IPS-NIHi7 (cell line): ENCODE measurements at regions not wholly inside any gene's neighbourhood (a gene's known extent, or its start where the extent isn't known, plus 50 kb on each side); places are given as distances from the start of the nearest gene placed in this dataset.
"Not testable (repeated sequence)": the region's sequence is repeated elsewhere in the genome, so short reads cannot be mapped to it uniquely, and the experiment has no call there.

Source experiments
- DNase-seq: peaks from one replicate; pipeline ENCODE4 v3.0.0; 2012; ENCODE audit warnings: mixed read lengths; ENCODE audit errors: extremely low spot score

DNA sequence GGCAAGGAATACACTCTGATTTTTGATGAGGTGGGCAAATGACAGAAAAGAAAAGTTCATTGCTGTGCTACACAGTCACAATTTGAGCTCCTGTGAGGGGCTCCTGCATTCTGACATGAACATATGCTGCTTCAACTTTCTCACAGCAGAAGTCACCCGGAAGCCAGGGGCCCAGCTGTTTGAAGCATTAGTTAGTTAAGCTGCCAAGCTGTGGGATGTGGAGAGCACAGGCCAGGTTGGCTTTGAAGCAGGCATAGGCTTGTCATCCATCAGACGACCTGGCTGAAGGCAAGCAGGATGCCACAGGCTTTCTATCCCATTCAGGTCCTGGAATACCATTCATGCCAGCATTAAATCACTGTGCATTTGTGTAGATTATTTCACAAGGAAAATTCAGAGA is 63.1 kb downstream of the MTNR1B start:
- DNase-seq, result no peak

DNA sequence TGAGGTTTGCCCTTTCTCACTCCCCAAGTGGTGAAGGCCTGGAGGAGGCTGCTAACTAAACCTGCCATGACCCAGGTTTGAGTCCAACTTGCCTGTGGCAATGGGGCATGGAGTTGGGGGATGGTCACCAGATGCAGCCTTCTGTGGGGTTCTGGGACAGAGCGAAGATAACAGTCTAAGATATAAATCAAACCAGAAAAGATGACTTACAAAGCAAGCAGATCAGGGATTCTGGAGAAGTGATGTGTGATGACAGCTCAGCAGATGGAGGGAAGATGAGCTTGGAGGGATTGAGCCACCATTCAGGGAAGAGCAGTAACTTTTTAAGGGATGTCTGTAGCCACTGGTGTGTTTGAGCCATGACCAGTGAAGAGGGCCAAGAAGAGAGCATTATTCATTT is 63.6 kb downstream of the MTNR1B start:
- no peak for DNase-seq

DNA sequence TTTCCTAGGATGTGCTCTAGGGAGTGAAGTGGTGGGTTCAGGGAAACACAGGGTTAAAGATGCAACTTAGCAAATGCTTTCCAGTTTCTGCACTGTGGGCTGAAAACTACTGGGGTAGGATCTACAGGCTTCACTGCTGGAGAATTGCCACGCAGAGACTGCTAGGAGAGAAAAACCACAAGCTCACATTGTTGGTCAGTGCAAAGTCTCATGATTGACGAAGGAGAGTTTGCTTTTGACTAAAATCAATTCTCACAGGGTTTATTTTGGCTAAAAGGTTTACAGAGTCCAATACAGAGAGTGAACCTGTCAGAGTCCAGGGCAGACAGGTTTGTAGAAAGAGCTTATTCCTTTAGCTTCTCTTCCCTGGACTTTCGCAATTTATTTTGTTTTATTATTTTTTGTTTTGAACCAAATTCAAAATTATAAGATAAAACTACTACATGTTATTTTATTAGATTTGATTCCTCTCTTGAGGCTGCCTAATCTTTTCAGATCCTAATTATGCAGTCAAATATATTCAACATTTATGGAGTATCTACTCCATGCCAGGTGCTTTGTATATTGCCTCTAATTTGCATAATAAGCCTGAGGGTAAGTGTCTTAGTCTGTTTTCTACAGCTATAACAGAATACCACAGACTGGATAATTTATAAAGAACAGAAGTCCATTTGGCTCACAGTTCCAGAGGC is 64.7 kb downstream of the MTNR1B start:
- no peak for DNase-seq

DNA sequence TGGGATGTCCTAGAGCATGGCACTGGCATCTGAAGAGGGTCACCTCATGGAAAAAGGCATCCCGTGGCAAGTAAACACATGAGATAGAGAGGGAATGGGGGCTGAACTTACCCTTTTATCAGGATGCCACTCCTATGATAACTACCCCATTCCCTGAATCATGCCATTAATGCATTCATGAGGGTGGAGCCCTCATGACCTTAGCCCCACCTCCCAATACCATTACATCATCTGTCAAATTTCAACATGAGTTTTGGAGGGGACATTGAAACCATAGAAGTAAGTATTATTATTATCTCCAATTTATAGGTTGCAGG is 65.2 kb downstream of the MTNR1B start:
- DNase-seq, result no peak

- DNase-seq, result no peak
Observed at GRCh38 chr11:93038521-93038920, 69.1 kb downstream of the MTNR1B start.

GRCh38 chr11:93039531-93040240 is 70.2 kb downstream of the MTNR1B start:
- DNase-seq, result no peak

- no peak for DNase-seq
Observed at GRCh38 chr11:93041682-93042081, 72.2 kb downstream of the MTNR1B start.

- DNase-seq, result not testable (repeated sequence)
Observed at GRCh38 chr11:93043186-93043585, 73.7 kb downstream of the MTNR1B start.

DNA sequence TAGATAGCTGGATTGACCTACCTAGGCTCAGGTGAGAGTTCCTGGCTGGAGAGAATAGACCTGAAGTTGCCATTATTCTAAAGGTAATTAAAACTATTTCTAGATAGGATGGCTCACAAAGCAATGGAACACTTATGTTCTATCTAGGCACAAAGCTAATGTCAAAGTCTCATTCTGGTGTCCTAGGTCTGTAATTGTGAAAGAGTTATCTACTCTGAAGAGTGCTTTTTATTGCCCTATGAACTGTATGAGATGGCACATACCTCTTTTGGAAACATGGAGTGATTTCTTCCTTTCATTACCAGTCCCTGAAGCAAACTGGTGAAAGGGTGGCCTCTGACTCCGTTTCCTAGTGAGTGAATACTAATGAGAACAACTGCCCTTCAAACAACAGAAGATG is 80.3 kb downstream of the MTNR1B start:
- no peak for DNase-seq

GRCh38 chr11:93051186-93051585 is 81.7 kb downstream of the MTNR1B start:
- DNase-seq, result no peak

GRCh38 chr11:93053864-93054263 is 84.4 kb downstream of the MTNR1B start:
- no peak for DNase-seq

DNA sequence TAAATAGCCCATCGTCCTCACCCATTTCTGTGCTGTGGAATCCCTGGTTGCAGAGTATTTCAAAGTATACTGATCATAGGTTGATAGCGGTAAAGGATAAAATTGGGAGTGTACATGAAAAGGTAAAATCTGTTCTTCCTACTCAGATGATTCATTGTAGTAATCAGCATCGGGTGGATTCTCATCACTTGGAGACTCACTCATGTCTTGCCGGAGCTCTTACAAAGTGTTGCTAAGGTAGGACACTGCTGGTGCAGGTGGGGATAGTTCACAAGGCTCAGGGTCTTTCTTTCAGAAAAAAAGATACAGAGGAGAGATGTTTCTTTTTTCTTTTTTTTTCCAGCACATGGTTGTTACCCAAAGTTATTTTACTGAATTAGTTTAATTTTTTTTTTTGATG is 84.8 kb downstream of the MTNR1B start:
- no peak for DNase-seq

DNA sequence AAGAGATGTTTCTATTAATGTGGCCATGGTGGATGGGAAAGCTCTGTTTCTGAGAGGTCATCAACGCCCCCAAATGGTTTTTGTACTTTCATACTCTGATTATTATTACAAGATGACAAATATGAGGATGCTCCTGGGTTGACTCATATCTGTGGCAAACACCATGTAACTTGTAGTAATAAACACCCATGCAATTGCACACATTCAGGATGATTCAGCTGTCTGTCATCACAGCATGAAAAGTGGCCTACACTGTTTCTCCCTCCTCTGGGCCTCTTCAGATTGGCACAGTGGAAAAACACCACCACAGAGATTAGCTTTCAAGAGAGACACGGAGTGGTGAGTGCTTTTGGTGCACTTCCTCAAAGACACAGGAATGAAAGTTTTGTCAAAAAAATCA is 85.4 kb downstream of the MTNR1B start:
- no peak for DNase-seq

DNA sequence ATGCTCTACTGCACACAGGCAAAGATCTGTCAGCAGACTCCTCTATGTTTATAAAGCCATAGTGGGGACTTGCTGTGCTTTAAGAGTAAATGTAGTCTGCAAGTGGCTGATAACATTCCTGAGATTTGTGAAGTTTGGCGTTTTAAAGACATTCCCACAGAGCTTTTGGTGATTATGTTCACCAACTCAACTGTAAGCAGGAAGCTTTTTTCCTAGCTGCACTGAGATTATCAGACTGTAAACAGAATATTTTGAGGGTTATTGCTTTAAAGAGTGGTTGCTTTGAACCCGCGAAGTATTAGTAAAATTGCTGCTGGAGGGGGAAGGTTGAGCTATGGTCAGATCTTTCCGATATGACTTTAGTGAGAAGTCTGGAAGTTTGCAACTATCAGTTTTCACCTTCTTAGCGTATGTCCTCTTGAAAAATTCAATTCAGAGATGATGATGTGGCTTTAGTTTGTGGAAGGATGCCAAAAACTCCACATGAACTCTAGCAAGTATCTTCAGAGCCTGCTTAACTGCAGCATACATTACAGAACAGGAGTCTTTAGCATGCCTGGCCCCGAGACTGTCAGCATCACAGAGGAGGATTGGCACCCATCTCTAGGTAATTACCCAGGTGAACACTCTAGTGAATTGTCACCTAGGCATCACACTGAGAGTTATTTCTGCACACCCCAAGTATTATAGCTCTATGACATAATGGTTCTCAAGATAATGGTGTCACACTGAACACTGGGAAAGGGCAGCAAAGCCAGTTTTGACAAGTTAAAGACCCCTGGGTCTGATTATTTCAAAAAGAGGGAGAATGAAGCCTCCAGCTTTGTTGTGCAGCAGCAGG is 89.9 kb downstream of the MTNR1B start:
- no peak for DNase-seq

DNA sequence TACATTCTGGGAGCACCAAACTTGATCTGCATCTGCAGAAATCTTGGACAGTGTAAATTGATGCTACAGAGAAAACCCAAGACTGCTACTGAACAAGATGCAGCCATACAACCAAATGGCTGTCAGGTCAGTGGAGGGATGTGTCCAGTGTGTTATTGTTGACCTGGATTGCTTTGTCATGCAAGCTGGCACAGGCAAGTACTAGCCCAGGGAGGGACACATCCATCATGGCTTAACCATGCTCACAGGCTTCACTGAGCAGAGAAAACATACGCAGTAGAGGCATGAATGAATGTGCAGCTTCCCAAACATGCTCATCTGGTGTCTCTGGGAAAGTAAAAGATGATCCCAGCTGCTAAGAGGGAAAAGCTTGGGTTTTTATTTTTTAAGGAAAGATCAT is 93.6 kb downstream of the MTNR1B start:
- no peak for DNase-seq

DNA sequence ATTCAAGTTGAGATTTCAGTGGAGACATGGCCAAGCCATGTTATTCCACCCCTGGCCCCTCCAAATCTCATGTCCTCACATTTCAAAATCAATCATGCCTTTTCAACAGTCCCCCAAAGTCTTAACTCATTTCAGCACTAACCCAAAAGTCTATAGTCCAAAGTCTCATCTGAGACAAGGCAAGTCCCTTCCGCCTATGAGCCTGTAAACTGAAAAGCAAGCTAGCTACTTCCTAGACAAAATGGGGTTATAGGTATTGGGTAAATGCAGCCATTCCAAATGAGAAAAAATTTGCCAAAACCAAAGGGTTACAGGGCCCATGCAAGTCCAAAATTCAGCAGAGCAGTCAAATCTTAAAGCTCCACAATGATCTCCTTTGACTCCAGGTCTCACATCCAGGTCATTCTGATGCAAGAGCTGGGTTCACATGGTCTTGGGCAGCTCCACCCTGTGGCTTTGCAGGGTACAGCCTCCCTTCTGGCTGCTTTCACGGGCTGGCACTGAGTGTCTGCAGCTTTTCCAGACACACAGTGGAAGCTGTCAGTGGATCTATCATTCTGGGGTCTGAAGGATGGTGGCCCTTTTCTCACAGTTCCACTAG is 95.7 kb downstream of the MTNR1B start:
- DNase-seq, result not testable (repeated sequence)

- DNase-seq, result no peak
Observed at GRCh38 chr11:93067881-93068390, 98.5 kb downstream of the MTNR1B start.

- DNase-seq, result peak; percentile 24
Observed at GRCh38 chr11:93072229-93072914, 102.9 kb downstream of the MTNR1B start.

DNA sequence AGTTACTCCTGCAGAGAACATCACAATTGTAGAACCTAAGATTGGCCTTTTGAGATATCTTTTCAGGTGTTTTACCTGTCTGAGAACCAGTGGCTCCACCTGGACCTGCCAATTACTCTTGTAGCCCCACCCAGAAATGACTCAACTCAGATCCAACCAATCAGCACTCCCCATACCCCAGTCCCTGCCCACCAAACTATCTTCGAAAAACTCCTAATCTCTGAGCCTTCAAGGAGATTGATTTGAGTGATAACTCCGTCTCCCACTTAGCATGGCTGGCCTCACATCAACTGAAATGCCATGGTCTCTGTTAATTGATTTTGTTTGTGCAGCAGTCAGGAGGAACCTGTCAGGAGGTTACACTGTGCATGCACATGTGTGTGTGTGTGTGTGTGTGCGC is 103.6 kb downstream of the MTNR1B start:
- DNase-seq, result peak; percentile 41

GRCh38 chr11:93073508-93074280 is 104.2 kb downstream of the MTNR1B start:
- DNase-seq, result no peak

DNA sequence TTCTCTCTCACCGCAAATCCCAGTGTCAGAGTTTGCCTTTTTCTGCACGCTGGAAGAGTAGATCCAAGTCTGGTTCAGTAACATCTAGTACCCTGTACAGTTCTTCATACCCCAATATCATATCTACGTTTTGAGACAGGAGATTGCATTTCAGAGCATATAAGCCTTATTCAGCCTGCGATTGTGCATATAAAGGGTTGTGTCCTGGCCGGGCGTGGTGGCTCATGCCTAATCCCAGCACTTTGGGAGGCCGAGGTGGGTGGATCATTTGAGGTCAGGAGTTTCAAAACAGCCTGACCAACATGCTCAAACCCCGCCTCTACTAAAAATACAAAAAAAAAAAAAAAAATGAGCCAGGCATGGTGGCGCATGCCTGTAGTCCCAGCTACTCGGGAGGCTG is 104.9 kb downstream of the MTNR1B start:
- DNase-seq, result no peak
